ENCODE measurements at regions not wholly inside any gene's neighbourhood (a gene's known extent, or its start where the extent isn't known, plus 50 kb on each side); places are given as distances from the start of the nearest gene placed in this dataset.
A peak's percentile ranks its signal among the peaks of the same experiment; 100 is the strongest.

GRCh38 chr12:30047516-30048254 is 263.9 kb upstream of the TMTC1 start:
- in situ Hi-C loops (cut with HindIII; ENCODE audit: low sequenced_read_pairs): no loop called here
- no peak for TF ChIP-seq CTCF (IDR thresholded peaks at IDR 0.05; ENCODE audit: low read depth, low read length)
- H3K4me3 ChIP-seq (ENCODE audit: low read depth, low read length): no peak overlapping the region
- peak; percentile 73 for DNase-seq (ENCODE audit: low read depth, low spot score)

- in situ Hi-C loops (cut with HindIII; ENCODE audit: low sequenced_read_pairs): no loop called here
- peak; percentile 28 for DNase-seq (ENCODE audit: low read depth, low spot score)
- H3K4me3 ChIP-seq (ENCODE audit: low read depth, low read length): no peak overlapping the region
- TF ChIP-seq CTCF (IDR thresholded peaks at IDR 0.05; ENCODE audit: low read depth, low read length): no peak
Measured at GRCh38 chr12:30046376-30046775, 262.6 kb upstream of the TMTC1 start.

- in situ Hi-C loops (cut with HindIII; ENCODE audit: low sequenced_read_pairs): no loop called here
- no peak for DNase-seq (ENCODE audit: low read depth, low spot score)
Measured at GRCh38 chr12:30045171-30045570, 261.4 kb upstream of the TMTC1 start.

GRCh38 chr12:30044206-30044605 is 260.5 kb upstream of the TMTC1 start:
- H3K4me3 ChIP-seq (ENCODE audit: low read depth, low read length): no peak overlapping the region
- in situ Hi-C loops (cut with HindIII; ENCODE audit: low sequenced_read_pairs): no loop called here
- DNase-seq (ENCODE audit: low read depth, low spot score): no peak
- TF ChIP-seq CTCF (IDR thresholded peaks at IDR 0.05; ENCODE audit: low read depth, low read length): no peak

More at GRCh38 chr12:30045171-30045570, 261.4 kb upstream of the TMTC1 start:
- no peak overlapping the region for H3K4me3 ChIP-seq (ENCODE audit: low read depth, low read length)
- no peak for TF ChIP-seq CTCF (IDR thresholded peaks at IDR 0.05; ENCODE audit: low read depth, low read length)

GRCh38 chr12:30043151-30043847 is 259.6 kb upstream of the TMTC1 start:
- no peak for DNase-seq (ENCODE audit: low read depth, low spot score)
- no peak for TF ChIP-seq CTCF (IDR thresholded peaks at IDR 0.05; ENCODE audit: low read depth, low read length)
- H3K4me3 ChIP-seq (ENCODE audit: low read depth, low read length): no peak overlapping the region
- in situ Hi-C loops (cut with HindIII; ENCODE audit: low sequenced_read_pairs): no loop called here

GRCh38 chr12:30041096-30041495 is 257.4 kb upstream of the TMTC1 start:
- no peak overlapping the region for H3K4me3 ChIP-seq (ENCODE audit: low read depth, low read length)
- DNase-seq (ENCODE audit: low read depth, low spot score): no peak
- no peak for TF ChIP-seq CTCF (IDR thresholded peaks at IDR 0.05; ENCODE audit: low read depth, low read length)
- in situ Hi-C loops (cut with HindIII; ENCODE audit: low sequenced_read_pairs): no loop called here
